ENCODE measurements at regions not wholly inside any gene's neighbourhood (a gene's known extent, or its start where the extent isn't known, plus 50 kb on each side); places are given as distances from the start of the nearest gene placed in this dataset.

DNA sequence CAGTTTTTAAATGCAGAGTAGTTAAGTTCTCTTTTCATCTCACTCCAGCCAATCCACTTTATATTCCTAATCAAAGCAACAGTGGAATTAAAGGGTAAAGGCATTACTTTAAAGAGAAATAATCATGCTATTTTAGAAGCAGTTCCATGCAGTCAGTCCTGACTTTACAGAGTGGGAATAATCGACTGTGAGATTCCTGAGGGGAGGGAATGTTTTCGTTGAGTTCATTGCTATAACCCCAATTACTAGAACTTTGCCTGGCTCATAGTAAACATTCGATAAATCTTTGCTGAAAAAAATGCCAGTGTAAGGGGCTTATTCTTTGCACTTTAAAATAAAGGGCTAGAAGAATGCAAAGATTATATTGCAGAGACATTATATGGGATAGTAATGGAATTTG, 127.2 kb upstream of the ASTN2 start:
- H3K36me3 ChIP-seq (ENCODE audit: insufficient read depth, low read length) = no peaks in the 10 kb centered on the region
- no peaks in the 10 kb centered on the region for H3K4me1 ChIP-seq (ENCODE audit: insufficient read depth, low read length)
- no peak overlapping the region for H3K4me3 ChIP-seq (ENCODE audit: low read length)
- H3K27me3 ChIP-seq (ENCODE audit: insufficient read depth, low read length) = no peaks in the 10 kb centered on the region
- no peak overlapping the region for H2AFZ ChIP-seq (ENCODE audit: low read depth, low read length)
- H3K9me3 ChIP-seq (ENCODE audit: low read length) = no peaks in the 10 kb centered on the region

DNA sequence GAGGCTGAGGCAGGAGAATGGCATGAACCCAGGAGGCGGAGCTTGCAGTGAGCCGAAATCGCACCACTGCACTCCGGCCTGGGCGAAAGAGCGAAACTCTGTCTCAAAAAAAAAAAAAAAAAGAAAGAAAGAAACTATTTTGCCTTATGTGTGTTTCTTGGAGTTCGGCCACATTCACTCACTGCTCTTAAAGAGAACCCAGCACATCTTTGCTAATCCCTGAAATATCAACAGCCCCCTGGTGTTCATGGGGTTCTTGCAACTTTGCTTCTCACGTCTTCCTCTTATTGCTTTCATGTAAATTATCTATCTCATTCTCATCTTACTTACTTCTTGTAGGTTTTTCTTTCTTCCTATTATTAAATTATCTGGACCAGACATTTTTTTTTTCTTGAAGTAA, 126.3 kb upstream of the ASTN2 start:
- H3K27me3 ChIP-seq (ENCODE audit: insufficient read depth, low read length) = no peaks in the 10 kb centered on the region
- H3K9me3 ChIP-seq (ENCODE audit: low read length) = no peaks in the 10 kb centered on the region
- no peaks in the 10 kb centered on the region for H3K4me1 ChIP-seq (ENCODE audit: insufficient read depth, low read length)
- H3K4me3 ChIP-seq (ENCODE audit: low read length) = no peak overlapping the region
- H2AFZ ChIP-seq (ENCODE audit: low read depth, low read length) = no peak overlapping the region
- H3K36me3 ChIP-seq (ENCODE audit: insufficient read depth, low read length) = no peaks in the 10 kb centered on the region

DNA sequence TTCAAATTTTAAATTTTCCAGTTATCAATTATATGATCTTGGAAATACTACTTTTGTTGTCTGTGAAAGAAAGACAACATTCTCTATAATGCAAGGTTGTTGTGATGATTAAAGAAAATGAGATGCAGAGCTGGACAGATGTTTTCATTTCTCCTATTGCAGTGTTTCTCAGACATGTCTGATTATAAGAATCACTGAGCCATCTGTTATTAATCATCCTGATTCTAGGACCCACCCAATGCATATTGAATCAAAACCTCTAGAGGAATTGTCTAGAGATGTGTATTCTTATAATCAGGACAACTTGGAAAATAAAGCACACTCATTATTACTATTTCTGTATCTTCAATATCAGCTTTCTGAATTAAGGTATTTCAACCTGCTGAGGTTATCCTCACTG, 121.1 kb upstream of the ASTN2 start:
- Histone ChIP-seq H3K36me3 (ENCODE audit: insufficient read depth, low read length) (no peaks in the 10 kb centered on the region), H2AFZ (ENCODE audit: low read depth, low read length) (no peak overlapping the region), H3K27me3 (ENCODE audit: insufficient read depth, low read length) (no peaks in the 10 kb centered on the region), H3K4me1 (ENCODE audit: insufficient read depth, low read length) (no peaks in the 10 kb centered on the region), H3K4me3 (ENCODE audit: low read length) (no peak overlapping the region), H3K9me3 (ENCODE audit: low read length) (no peaks in the 10 kb centered on the region)

DNA sequence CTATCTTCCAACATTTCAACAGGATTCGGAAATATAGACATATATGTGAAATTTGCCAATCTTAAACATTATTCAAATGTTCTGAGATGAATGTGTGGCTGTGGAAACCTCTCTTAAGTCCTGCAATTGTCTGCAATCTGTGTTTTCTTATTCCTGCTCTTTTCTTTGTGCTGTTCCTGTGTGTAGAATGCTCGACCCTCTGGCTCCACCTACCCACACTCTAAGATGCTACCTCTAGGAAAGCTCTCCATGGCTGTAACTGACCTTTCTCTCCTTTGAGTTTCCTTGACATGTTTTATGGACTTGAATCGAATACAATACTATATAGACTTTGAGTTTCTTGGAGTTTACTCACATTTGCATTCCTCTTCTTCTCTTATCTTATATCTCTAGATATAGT, 120.6 kb upstream of the ASTN2 start:
- Histone ChIP-seq H3K36me3 (ENCODE audit: insufficient read depth, low read length) (no peaks in the 10 kb centered on the region), H3K27me3 (ENCODE audit: insufficient read depth, low read length) (no peaks in the 10 kb centered on the region), H3K9me3 (ENCODE audit: low read length) (no peaks in the 10 kb centered on the region), H2AFZ (ENCODE audit: low read depth, low read length) (no peak overlapping the region), H3K4me1 (ENCODE audit: insufficient read depth, low read length) (no peaks in the 10 kb centered on the region), H3K4me3 (ENCODE audit: low read length) (no peak overlapping the region)

DNA sequence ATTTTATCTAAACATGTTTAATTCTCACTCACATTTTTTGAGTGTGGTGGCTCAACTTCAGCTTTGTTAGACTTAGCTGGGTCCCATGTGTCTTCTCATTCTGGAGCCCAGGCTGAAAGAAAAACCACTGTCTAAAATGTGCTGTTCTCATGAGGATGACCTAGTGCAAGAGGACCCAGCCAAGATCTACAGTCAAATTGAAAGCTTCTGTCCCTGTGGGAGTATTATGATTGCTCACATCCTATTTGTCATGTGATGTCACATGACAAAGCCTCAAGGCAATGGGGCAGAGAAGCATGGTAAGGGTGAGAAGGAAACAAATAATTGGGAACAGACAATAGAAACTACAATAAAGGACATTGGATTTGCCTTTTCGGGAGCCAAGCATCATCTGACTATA, 113.4 kb upstream of the ASTN2 start:
- no peaks in the 10 kb centered on the region for H3K9me3 ChIP-seq (ENCODE audit: low read length)
- H2AFZ ChIP-seq (ENCODE audit: low read depth, low read length) = no peak overlapping the region
- no peak overlapping the region for H3K4me3 ChIP-seq (ENCODE audit: low read length)
- H3K36me3 ChIP-seq (ENCODE audit: insufficient read depth, low read length) = no peaks in the 10 kb centered on the region
- no peaks in the 10 kb centered on the region for H3K4me1 ChIP-seq (ENCODE audit: insufficient read depth, low read length)
- no peaks in the 10 kb centered on the region for H3K27me3 ChIP-seq (ENCODE audit: insufficient read depth, low read length)

DNA sequence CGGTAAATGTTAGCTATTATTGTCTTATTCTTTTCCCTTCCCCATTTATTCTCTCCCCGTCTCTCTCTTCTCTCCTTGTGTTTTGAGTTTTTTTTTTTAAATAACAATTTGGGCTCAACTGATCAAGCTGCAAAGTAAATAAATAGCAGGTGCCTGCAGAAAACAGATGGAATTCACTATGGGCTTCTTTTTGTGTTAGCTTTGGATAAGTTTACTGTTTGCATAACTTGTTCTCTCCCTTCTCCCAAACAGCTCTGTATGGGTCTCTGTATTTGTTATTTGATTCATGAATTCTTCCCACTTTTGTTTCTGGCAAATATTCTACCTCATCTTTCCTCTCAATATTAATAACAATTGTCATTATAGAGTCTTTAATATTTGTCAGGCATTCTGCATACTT, 111.8 kb upstream of the ASTN2 start:
- no peaks in the 10 kb centered on the region for H3K9me3 ChIP-seq (ENCODE audit: low read length)
- H3K4me3 ChIP-seq (ENCODE audit: low read length) = no peak overlapping the region
- no peaks in the 10 kb centered on the region for H3K4me1 ChIP-seq (ENCODE audit: insufficient read depth, low read length)
- H3K36me3 ChIP-seq (ENCODE audit: insufficient read depth, low read length) = no peaks in the 10 kb centered on the region
- no peak overlapping the region for H2AFZ ChIP-seq (ENCODE audit: low read depth, low read length)
- no peaks in the 10 kb centered on the region for H3K27me3 ChIP-seq (ENCODE audit: insufficient read depth, low read length)

DNA sequence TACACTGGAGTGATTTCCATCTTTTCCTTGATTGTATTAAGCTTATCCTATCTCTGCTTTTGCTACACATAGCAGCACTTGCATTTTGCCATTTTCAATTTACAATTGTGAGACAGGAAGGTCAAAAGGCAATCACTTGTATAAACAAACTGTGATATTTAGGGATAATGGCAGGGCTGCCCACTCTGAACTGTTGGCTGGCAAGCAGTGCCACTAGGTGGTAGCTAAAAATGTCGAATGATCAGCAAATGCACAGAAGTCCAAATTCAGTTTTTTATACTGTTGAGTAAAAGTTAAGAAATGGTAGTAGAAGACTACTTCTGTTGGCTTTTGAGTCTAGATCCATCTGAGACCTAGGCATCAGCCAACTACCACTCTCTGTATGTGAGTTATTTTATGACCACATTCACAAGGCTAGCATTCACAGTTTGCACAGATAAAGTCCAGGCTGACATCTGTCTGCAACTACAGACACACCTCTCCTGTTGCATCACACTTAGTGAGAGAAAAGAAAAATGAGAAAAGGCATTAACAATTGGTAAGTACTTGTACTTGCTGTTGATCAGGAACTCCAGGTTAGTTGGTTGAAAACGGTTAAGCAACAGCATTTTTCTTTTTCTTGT, 108.8 kb upstream of the ASTN2 start:
- Histone ChIP-seq H3K4me1 (ENCODE audit: insufficient read depth, low read length) (no peaks in the 10 kb centered on the region), H3K36me3 (ENCODE audit: insufficient read depth, low read length) (no peaks in the 10 kb centered on the region), H2AFZ (ENCODE audit: low read depth, low read length) (no peak overlapping the region), H3K9me3 (ENCODE audit: low read length) (no peaks in the 10 kb centered on the region), H3K4me3 (ENCODE audit: low read length) (no peak overlapping the region), H3K27me3 (ENCODE audit: insufficient read depth, low read length) (no peaks in the 10 kb centered on the region)

DNA sequence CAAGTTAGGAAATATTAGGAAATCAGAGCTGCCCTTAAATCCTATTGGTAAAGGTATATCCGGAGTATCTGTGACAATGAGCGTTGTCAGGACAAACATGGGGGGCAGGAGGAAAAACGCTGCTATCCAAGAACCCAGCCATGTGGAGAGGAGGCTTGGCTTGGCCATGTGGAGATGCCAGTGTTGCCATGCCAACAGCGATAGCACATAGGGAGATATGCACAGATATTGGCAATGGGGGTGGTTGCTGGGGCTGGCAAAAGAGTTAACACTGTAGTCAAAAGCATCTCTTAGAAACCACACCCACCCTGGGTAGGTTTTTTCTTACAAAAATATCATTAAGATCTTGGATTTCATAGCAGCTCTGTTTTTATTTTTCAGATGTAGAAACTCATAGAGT, 106.4 kb upstream of the ASTN2 start:
- Histone ChIP-seq H2AFZ (ENCODE audit: low read depth, low read length) (no peak overlapping the region), H3K36me3 (ENCODE audit: insufficient read depth, low read length) (no peaks in the 10 kb centered on the region), H3K27me3 (ENCODE audit: insufficient read depth, low read length) (no peaks in the 10 kb centered on the region), H3K4me1 (ENCODE audit: insufficient read depth, low read length) (no peaks in the 10 kb centered on the region), H3K4me3 (ENCODE audit: low read length) (no peak overlapping the region), H3K9me3 (ENCODE audit: low read length) (no peaks in the 10 kb centered on the region)

DNA sequence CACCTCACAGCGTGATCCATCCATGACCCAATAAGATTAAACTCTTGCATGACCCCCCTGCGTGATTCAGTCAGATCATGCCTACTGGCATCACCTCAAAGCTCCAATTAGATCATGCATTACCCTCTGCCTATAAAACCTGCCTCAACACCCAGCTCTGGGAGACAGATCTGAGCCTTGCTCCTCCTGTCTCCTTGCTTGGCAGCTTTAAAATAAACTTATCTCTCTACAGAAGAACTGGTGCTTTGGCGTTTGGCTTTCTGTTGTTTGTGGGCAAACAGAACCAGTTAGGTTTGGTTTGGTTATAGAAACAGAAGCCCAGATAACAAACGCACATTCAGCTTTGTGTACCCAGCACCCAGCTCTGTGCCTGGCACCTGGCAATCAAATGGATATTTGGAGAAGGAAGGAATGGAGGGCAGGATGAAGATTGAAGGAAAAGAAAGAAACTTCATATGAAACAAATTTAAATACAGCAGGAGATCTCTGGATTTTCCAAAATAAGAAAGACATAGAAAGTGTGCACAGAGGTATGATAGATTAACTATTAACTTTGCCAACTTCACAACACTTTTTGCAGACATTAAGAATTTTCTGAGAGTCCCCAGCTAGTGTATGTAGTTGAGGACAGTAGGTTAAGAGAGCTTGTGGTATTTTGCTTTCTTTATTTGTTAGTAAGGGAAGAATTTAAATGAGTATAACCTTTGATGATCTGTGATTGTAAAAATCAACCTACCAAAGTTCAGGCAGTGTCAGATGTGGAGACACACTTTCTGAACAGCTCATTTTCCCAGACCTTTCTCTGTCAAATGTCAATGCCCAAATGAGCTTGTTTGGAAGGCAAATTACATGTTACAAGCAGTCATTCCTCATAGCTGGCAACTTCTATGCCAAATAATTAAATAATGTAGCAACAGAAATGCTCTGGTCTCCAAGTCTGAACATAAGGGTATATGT, 102.1 kb upstream of the ASTN2 start:
- no peaks in the 10 kb centered on the region for H3K4me1 ChIP-seq (ENCODE audit: insufficient read depth, low read length)
- no peaks in the 10 kb centered on the region for H3K36me3 ChIP-seq (ENCODE audit: insufficient read depth, low read length)
- H3K4me3 ChIP-seq (ENCODE audit: low read length) = no peak overlapping the region
- no peaks in the 10 kb centered on the region for H3K9me3 ChIP-seq (ENCODE audit: low read length)
- no peak overlapping the region for H2AFZ ChIP-seq (ENCODE audit: low read depth, low read length)
- H3K27me3 ChIP-seq (ENCODE audit: insufficient read depth, low read length) = no peaks in the 10 kb centered on the region

DNA sequence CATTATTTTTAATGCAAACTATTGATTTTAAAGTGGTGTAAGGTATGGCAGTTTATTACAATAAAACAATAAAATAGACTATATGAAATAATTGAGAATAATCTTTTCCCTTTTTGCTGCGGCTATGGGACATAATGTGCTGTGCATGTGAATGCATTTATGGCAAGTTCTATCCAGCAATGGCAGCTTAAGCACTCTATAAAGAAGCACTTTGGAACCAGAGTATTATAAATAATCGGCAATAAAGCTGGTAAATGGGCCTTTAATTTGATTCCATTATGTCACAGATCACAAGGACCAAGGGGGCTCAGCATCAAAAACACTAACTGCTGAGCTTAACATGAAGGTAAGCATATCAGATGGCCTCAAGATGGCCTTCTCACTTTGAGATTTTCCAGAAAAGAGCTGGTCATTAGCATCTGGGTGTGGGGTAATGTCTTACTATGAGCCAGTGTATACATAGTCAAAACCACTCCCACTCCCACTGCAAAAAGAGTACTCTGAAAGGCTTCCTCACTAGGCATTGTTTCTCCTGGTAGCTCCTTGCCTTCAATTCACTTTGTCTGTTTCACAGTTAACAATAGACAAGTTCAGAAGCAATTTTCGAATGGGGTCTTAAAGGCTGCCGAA, 97.1 kb upstream of the ASTN2 start:
- H3K27me3 ChIP-seq (ENCODE audit: insufficient read depth, low read length) = no peaks in the 10 kb centered on the region
- H3K4me3 ChIP-seq (ENCODE audit: low read length) = no peak overlapping the region
- H3K4me1 ChIP-seq (ENCODE audit: insufficient read depth, low read length) = no peaks in the 10 kb centered on the region
- H2AFZ ChIP-seq (ENCODE audit: low read depth, low read length) = no peak overlapping the region
- H3K9me3 ChIP-seq (ENCODE audit: low read length) = no peaks in the 10 kb centered on the region
- H3K36me3 ChIP-seq (ENCODE audit: insufficient read depth, low read length) = no peaks in the 10 kb centered on the region

DNA sequence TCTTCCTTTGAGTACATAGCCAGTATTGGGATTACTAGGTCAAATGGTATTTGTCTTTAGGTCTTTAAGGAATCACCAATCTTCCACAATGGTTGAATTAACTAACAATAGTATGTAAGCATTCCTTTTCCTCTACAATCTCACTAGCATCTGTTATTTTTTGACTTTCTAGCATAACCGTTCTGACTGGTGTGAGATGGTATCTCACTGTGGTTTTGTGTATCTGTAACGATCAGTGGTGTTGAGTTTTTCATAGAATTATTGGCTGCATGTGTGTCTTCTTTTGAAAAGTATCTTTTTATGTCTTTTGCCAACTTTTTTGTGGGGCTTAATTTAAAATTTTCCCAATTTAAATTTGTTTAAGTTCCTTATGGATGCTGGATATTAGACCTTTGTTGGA, 81.5 kb upstream of the ASTN2 start:
- no peaks in the 10 kb centered on the region for H3K4me1 ChIP-seq (ENCODE audit: insufficient read depth, low read length)
- no peaks in the 10 kb centered on the region for H3K9me3 ChIP-seq (ENCODE audit: low read length)
- no peaks in the 10 kb centered on the region for H3K27me3 ChIP-seq (ENCODE audit: insufficient read depth, low read length)
- no peak overlapping the region for H2AFZ ChIP-seq (ENCODE audit: low read depth, low read length)
- H3K4me3 ChIP-seq (ENCODE audit: low read length) = no peak overlapping the region
- H3K36me3 ChIP-seq (ENCODE audit: insufficient read depth, low read length) = no peaks in the 10 kb centered on the region

DNA sequence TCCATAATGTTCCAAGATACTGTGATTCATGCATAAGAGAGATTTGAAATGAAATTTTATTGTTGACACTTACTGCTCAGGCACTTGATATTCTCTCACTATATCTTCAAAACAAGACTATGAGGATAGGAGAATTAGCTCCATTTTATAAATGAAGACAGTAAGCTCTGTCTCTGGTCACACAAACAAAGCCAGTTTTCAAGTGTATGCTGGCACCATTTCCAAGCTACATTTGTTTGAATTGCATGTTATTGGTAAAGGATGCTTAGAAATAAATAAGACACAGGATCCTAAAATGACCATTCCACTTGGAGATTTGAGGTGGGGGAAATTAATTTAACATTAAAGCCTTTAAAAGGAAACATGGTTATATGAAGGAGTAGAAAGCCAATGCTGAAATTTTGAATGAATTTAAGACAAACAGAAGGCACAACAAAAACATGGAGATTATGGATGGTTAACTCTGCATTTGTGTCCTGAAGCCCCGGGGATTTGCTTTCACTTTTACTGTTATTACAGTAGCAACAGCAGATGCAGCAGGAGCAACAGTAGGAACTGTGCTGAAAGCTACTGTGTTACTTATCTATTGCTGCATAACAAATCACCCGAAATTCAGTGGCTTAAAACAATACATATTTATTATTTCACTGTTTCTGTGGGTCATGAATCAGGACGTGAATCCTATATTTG, 79.7 kb upstream of the ASTN2 start:
- Histone ChIP-seq H3K9me3 (ENCODE audit: low read length) (no peaks in the 10 kb centered on the region), H2AFZ (ENCODE audit: low read depth, low read length) (no peak overlapping the region), H3K27me3 (ENCODE audit: insufficient read depth, low read length) (no peaks in the 10 kb centered on the region), H3K36me3 (ENCODE audit: insufficient read depth, low read length) (no peaks in the 10 kb centered on the region), H3K4me3 (ENCODE audit: low read length) (no peak overlapping the region), H3K4me1 (ENCODE audit: insufficient read depth, low read length) (no peaks in the 10 kb centered on the region)

DNA sequence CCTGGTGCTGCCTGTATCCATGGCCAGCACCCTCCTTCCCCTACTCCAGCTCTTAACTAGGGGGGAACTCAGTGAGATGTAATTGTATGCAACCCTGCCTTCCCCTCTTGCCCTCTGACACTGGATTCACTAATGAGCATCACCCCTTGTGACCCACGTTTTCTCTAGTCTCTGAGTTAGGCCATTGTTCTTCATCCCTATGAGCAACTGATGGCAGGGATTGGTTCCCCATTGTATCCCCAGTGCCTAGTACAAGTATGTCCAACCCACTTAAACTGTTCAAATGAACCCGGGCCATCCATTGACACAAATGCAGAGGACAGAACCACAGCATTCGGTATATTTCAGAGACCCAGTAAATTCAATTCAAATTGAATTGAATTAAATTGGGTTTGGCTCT, 77.6 kb upstream of the ASTN2 start:
- H3K27me3 ChIP-seq (ENCODE audit: insufficient read depth, low read length) = no peaks in the 10 kb centered on the region
- no peak overlapping the region for H2AFZ ChIP-seq (ENCODE audit: low read depth, low read length)
- H3K4me3 ChIP-seq (ENCODE audit: low read length) = no peak overlapping the region
- no peaks in the 10 kb centered on the region for H3K36me3 ChIP-seq (ENCODE audit: insufficient read depth, low read length)
- H3K9me3 ChIP-seq (ENCODE audit: low read length) = no peaks in the 10 kb centered on the region
- no peaks in the 10 kb centered on the region for H3K4me1 ChIP-seq (ENCODE audit: insufficient read depth, low read length)
